Neural progenitor cell (in vitro differentiated cells): ENCODE measurements at regions not wholly inside any gene's neighbourhood (a gene's known extent, or its start where the extent isn't known, plus 50 kb on each side); places are given as distances from the start of the nearest gene placed in this dataset.

Experiments
- DNase-seq: peaks from one replicate; pipeline ENCODE4 v3.0.0-alpha.2; 2016; ENCODE audit warnings: low spot score
- H2AFZ ChIP-seq: fragments of 200-600 bp; sonication (generic); replicated peaks from 2 replicates; pipeline ENCODE4 v1.6.1; 2016; ENCODE audit warnings: antibody characterized with exemption
- H3F3A ChIP-seq: fragments of 200-600 bp; sonication (generic); 2 replicates; pipeline ENCODE4 v1.6.1; 2016; ENCODE audit warnings: antibody characterized with exemption, low read depth
- H3K27ac ChIP-seq: fragments of 200-600 bp; sonication (generic); 2 replicates; pipeline ENCODE4 v1.5.1; 2016; ENCODE audit warnings: mild to moderate bottlenecking
- H3K27me3 ChIP-seq: fragments of 200-600 bp; sonication (generic); 2 replicates; pipeline ENCODE4 v1.6.1; 2016; ENCODE audit warnings: mild to moderate bottlenecking, moderate library complexity
- H3K36me3 ChIP-seq: fragments of 200-600 bp; sonication (generic); 2 replicates; pipeline ENCODE4 v1.5.1; 2016
- H3K4me1 ChIP-seq: fragments of 200-600 bp; sonication (generic); 2 replicates; pipeline ENCODE4 v1.6.1; 2016; ENCODE audit warnings: mixed run types
- H3K4me2 ChIP-seq: fragments of 200-600 bp; sonication (generic); 2 replicates; pipeline ENCODE4 v1.6.1; 2016
- H3K4me3 ChIP-seq: fragments of 200-600 bp; sonication (generic); 2 replicates; pipeline ENCODE4 v1.5.1; 2016
- H3K79me2 ChIP-seq: fragments of 200-600 bp; sonication (generic); 2 replicates; pipeline ENCODE4 v1.6.1; 2016; ENCODE audit warnings: low read depth
- H3K9ac ChIP-seq: fragments of 200-600 bp; sonication (generic); 2 replicates; pipeline ENCODE4 v1.6.1; 2016
- H3K9me3 ChIP-seq: fragments of 200-600 bp; sonication (generic); 2 replicates; pipeline ENCODE4 v1.5.1; 2016; ENCODE audit warnings: low read depth
- H4K20me1 ChIP-seq: fragments of 200-600 bp; sonication (generic); 2 replicates; pipeline ENCODE4 v1.6.1; 2016; ENCODE audit warnings: low read depth
- H3K27ac Mint-ChIP-seq: 3 replicates; pipeline ENCODE4 v1.8.0; 2021; ENCODE audit warnings: mixed read lengths
- H3K27me3 Mint-ChIP-seq: 2 replicates; pipeline ENCODE4 v1.8.0; 2022; ENCODE audit warnings: low read depth, mild to moderate bottlenecking, inconsistent platforms, moderate library complexity, mixed read lengths; ENCODE audit not compliant: insufficient read depth
- H3K36me3 Mint-ChIP-seq: 3 replicates; pipeline ENCODE4 v1.8.0; 2021; ENCODE audit warnings: mixed read lengths
- H3K4me1 Mint-ChIP-seq: 3 replicates; pipeline ENCODE4 v1.8.0; 2021; ENCODE audit warnings: mixed read lengths
- H3K4me3 Mint-ChIP-seq: 3 replicates; pipeline ENCODE4 v1.8.0; 2021; ENCODE audit warnings: mild to moderate bottlenecking, moderate library complexity, mixed read lengths
- H3K9me3 Mint-ChIP-seq: 3 replicates; pipeline ENCODE4 v1.8.0; 2020; ENCODE audit warnings: mixed read lengths
- EZH2 ChIP-seq: fragments of 200-600 bp; sonication (generic); IDR thresholded peaks from 2 replicates; pipeline ENCODE4 v1.6.1; 2017; ENCODE audit warnings: antibody characterized with exemption, mild to moderate bottlenecking, moderate library complexity
- EZH2phosphoT487 ChIP-seq: fragments of 200-600 bp; sonication (generic); IDR thresholded peaks from 2 replicates; pipeline ENCODE4 v1.6.1; 2017; ENCODE audit warnings: antibody characterized with exemption
- TF ChIP-seq, protein P1 (sequence below): fragments of 200-600 bp; sonication (generic); IDR thresholded peaks from 2 replicates; pipeline ENCODE4 v1.5.1; 2017; ENCODE audit warnings: antibody characterized with exemption, mild to moderate bottlenecking

DNA sequence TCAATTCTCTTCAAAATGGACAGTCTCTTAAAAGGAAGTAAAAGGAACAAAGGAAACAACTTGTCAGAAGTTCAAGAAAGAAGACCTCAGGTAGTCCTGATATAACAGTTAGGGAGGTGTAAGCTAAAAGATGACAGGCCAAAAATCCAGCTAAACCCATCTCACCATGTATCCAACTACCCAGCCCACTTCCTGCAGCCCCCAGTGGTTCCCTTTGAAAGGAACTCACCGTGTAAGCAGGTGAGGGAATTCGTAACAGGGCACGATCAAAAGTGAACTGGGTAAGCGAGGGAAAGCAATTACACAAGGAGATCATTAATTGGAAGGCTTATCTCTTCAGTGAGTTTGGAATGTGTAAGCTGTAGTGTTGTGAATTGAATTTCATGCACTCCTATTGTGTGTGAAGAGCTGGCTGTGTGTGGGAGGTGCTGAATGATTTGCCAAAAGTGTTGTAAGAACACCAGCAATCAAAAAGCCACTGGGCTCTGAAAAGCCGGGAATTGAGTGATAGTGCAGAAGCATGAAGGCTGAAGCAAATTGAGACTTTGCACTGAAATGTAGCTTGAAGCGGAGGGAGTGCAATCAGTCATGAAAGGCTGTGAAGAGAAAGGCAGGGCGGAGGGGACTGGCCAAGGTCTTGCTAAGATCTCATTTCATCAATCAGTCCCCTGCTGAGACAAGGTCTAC, 914.2 kb upstream of the LCORL start:
- peak; percentile 68 for DNase-seq
- H2AFZ ChIP-seq, result no peak overlapping the region

DNA sequence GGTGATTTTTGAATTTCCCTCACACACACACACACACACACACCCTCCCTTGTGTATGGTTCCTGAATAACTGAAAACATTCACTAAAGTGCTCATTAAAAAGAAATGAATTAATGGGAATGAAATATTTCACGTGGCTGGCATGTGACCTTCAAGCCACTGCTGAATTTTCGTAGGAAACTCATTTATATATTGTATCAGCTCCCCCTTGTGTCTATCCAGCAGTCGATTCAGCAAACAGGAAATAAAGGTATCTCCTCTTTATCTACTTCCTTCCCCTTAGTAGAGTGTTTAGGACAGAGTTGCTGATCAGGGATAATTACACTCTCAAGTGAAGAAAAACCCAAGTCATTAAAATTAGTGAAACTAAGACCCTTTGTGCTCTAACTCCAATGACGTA, 912.6 kb upstream of the LCORL start:
- peaks cover 13% of the 10 kb centered on the region for H3K4me1 ChIP-seq
- peaks cover 9% of the 10 kb centered on the region for H3F3A ChIP-seq
- no peaks in the 10 kb centered on the region for H3K36me3 ChIP-seq
- no peak overlapping the region for H3K27ac Mint-ChIP-seq
- no peak overlapping the region for H3K4me2 ChIP-seq
- peaks cover 9% of the 10 kb centered on the region for H3K27me3 Mint-ChIP-seq
- H3K27me3 ChIP-seq, result no peaks in the 10 kb centered on the region
- H3K4me3 Mint-ChIP-seq, result no peak overlapping the region
- H3K4me1 Mint-ChIP-seq, result peaks cover 38% of the 10 kb centered on the region
- H3K79me2 ChIP-seq, result no peaks in the 10 kb centered on the region
- no peak for DNase-seq
- no peaks in the 10 kb centered on the region for H4K20me1 ChIP-seq
- no peak overlapping the region for H2AFZ ChIP-seq
- H3K9me3 ChIP-seq, result no peaks in the 10 kb centered on the region
- no peak overlapping the region for H3K9ac ChIP-seq
- H3K9me3 Mint-ChIP-seq, result peaks cover 6% of the 10 kb centered on the region
- no peak overlapping the region for H3K27ac ChIP-seq
- peaks cover 2% of the 10 kb centered on the region for H3K36me3 Mint-ChIP-seq
- H3K4me3 ChIP-seq, result no peak overlapping the region
- no peak for TF ChIP-seq EZH2
- no peak for TF ChIP-seq EZH2phosphoT487
- TF ChIP-seq, protein P1, sequence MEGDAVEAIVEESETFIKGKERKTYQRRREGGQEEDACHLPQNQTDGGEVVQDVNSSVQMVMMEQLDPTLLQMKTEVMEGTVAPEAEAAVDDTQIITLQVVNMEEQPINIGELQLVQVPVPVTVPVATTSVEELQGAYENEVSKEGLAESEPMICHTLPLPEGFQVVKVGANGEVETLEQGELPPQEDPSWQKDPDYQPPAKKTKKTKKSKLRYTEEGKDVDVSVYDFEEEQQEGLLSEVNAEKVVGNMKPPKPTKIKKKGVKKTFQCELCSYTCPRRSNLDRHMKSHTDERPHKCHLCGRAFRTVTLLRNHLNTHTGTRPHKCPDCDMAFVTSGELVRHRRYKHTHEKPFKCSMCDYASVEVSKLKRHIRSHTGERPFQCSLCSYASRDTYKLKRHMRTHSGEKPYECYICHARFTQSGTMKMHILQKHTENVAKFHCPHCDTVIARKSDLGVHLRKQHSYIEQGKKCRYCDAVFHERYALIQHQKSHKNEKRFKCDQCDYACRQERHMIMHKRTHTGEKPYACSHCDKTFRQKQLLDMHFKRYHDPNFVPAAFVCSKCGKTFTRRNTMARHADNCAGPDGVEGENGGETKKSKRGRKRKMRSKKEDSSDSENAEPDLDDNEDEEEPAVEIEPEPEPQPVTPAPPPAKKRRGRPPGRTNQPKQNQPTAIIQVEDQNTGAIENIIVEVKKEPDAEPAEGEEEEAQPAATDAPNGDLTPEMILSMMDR, result peak; percentile 33

More for the DNA sequence above, 914.2 kb upstream of the LCORL start:
- no peak overlapping the region for H3K9ac ChIP-seq
- H3K36me3 ChIP-seq, result no peaks in the 10 kb centered on the region
- no peaks in the 10 kb centered on the region for H4K20me1 ChIP-seq
- peaks cover 9% of the 10 kb centered on the region for H3F3A ChIP-seq
- peak overlapping the region; percentile 24 for H3K4me2 ChIP-seq
- TF ChIP-seq EZH2phosphoT487 (peak; percentile 57), EZH2 (no peak)
- no peak overlapping the region for H3K4me3 ChIP-seq
- no peaks in the 10 kb centered on the region for H3K27me3 ChIP-seq
- no peaks in the 10 kb centered on the region for H3K79me2 ChIP-seq
- H3K4me1 ChIP-seq, result peaks cover 13% of the 10 kb centered on the region
- Mint-ChIP-seq H3K36me3 (peaks cover 2% of the 10 kb centered on the region), H3K27ac (peak overlapping the region; percentile 72), H3K4me1 (peaks cover 40% of the 10 kb centered on the region), H3K9me3 (peaks cover 7% of the 10 kb centered on the region), H3K4me3 (no peak overlapping the region), H3K27me3 (peaks cover 9% of the 10 kb centered on the region)
- H3K9me3 ChIP-seq, result no peaks in the 10 kb centered on the region
- H3K27ac ChIP-seq, result no peak overlapping the region

DNA sequence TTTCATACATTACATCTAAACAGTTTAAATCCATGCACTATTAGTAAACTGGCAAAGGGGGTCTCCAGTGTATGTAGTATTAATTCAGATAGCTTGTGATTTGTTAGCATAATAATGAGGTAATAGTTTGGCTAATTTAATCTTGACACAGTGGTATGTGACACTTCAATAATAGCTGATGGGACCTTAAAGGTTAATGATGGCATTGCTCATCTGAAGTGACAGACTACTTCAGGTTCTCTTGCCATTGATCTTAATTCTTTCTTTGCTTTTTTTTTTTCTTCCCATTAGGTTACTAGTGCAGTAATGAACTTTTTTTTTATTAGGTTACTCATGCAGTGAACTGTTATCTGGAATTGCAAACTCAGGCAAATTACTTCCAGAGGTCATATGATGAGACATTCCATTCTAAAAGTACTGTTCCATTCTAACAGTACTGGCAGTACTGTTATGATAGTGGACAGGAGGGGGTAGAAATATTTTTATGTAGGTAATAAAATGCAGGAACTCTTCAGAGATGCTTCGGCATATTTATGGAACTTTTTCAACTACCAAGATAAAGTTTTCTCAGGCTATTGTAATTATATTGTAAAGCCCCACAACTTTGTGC, 911.3 kb upstream of the LCORL start:
- peaks cover 12% of the 10 kb centered on the region for H3K27me3 Mint-ChIP-seq
- Histone ChIP-seq H2AFZ (no peak overlapping the region), H3K27ac (no peak overlapping the region), H3K4me2 (no peak overlapping the region), H3K9ac (no peak overlapping the region), H3K4me3 (no peak overlapping the region), H3K27me3 (no peaks in the 10 kb centered on the region), H3K9me3 (no peaks in the 10 kb centered on the region), H3K36me3 (no peaks in the 10 kb centered on the region), H3K4me1 (peaks cover 13% of the 10 kb centered on the region), H4K20me1 (no peaks in the 10 kb centered on the region), H3F3A (peaks cover 9% of the 10 kb centered on the region), H3K79me2 (no peaks in the 10 kb centered on the region)
- peaks cover 2% of the 10 kb centered on the region for H3K36me3 Mint-ChIP-seq
- H3K4me1 Mint-ChIP-seq, result peaks cover 27% of the 10 kb centered on the region
- no peak overlapping the region for H3K27ac Mint-ChIP-seq
- DNase-seq, result no peak
- TF ChIP-seq EZH2 (no peak), EZH2phosphoT487 (no peak)
- TF ChIP-seq, protein P1, result no peak
- H3K9me3 Mint-ChIP-seq, result peaks cover 6% of the 10 kb centered on the region
- no peak overlapping the region for H3K4me3 Mint-ChIP-seq
